Lower leg skin (tissue), 4 donors: ENCODE measurements at regions not wholly inside any gene's neighbourhood (a gene's known extent, or its start where the extent isn't known, plus 50 kb on each side); places are given as distances from the start of the nearest gene placed in this dataset.

ENCODE experiments used
- DNase-seq, 2 donors: peaks; one replicate each; pipeline ENCODE4 v3.0.0-alpha.2; 2019; ENCODE audit warnings: low spot score in 2 of 2
- H3K4me3 ChIP-seq: fragments of 200-600 bp; sonication (generic); 2 replicates; pipeline ENCODE4 v1.5.1; 2017; ENCODE audit warnings: mild to moderate bottlenecking, low read depth; ENCODE audit not compliant: poor library complexity, severe bottlenecking
- POLR2A ChIP-seq, 2 donors: fragments of 450-650 bp; IDR thresholded peaks; one replicate each; pipeline ENCODE4 v1.6.1; 2016 to 2017; ENCODE audit warnings: antibody characterized with exemption in 2 of 2, mild to moderate bottlenecking in 1 of 2, moderate library complexity in 1 of 2
- WGBS, 2 donors: methylation state at CpG; one replicate each; pipeline ENCODE4 v1.1.5; 2018; 5-methylcytosine and 5-hydroxymethylcytosine counted together
- intact Hi-C: fragments of 100-400 bp; cut with DNase I; formaldehyde crosslinking; loops from one replicate; pipeline ENCODE4 v1.15.0; 2023; ENCODE audit warnings: low total_unique reads
- TF ChIP-seq, protein P1 (sequence below), 3 donors: fragments of 450-650 bp; IDR thresholded peaks; one replicate each; pipeline ENCODE4 v1.5.1; 2016; ENCODE audit warnings: antibody characterized with exemption in 3 of 3, mild to moderate bottlenecking in 3 of 3, moderate library complexity in 2 of 3

- DNase-seq, result no peak
- intact Hi-C loops, result loop anchor here (10.0 kb wide), 2 partner anchors 456 to 1224 kb away; no protein-coding TSS in a partner anchor
- TF ChIP-seq POLR2A (IDR thresholded peaks at IDR 0.05), result no peak
- TF ChIP-seq, protein P1, sequence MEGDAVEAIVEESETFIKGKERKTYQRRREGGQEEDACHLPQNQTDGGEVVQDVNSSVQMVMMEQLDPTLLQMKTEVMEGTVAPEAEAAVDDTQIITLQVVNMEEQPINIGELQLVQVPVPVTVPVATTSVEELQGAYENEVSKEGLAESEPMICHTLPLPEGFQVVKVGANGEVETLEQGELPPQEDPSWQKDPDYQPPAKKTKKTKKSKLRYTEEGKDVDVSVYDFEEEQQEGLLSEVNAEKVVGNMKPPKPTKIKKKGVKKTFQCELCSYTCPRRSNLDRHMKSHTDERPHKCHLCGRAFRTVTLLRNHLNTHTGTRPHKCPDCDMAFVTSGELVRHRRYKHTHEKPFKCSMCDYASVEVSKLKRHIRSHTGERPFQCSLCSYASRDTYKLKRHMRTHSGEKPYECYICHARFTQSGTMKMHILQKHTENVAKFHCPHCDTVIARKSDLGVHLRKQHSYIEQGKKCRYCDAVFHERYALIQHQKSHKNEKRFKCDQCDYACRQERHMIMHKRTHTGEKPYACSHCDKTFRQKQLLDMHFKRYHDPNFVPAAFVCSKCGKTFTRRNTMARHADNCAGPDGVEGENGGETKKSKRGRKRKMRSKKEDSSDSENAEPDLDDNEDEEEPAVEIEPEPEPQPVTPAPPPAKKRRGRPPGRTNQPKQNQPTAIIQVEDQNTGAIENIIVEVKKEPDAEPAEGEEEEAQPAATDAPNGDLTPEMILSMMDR (IDR thresholded peaks at IDR 0.05), result no peak
- WGBS, 2 donors, result 24 to 26% methylated on average over 1 of the region's 1 CpG
- no peak overlapping the region for H3K4me3 ChIP-seq
Observed at GRCh38 chr1:29700491-29700890, 464.2 kb downstream of the PTPRU start.

DNA sequence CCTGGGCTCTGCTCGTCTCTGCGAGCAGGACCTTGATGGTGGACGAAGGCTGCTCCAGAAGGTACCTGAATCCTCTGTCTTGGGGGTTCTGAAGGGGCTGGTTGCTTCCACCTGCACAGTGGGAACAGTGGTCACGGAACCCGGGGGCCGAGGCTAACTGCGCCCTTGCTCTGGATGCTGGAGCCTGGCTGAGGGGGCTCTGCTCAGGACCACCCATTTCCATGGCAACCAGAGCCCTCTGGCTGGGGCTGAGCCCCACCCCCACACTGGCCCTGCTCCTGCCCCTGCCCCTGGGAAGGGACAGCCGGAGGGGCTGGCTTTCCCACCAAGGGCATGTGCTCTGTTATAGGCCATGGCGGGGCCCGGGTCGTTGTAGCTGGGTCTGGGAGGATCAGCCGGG is 462.3 kb downstream of the PTPRU start:
- 81 to 82% methylated on average over 10 to 12 of the region's 12 CpGs for WGBS, 2 donors
- no peak overlapping the region for H3K4me3 ChIP-seq
- DNase-seq, result no peak
- intact Hi-C loops, result no loop called here
- no peak for TF ChIP-seq POLR2A (IDR thresholded peaks at IDR 0.05)
- TF ChIP-seq, protein P1 (IDR thresholded peaks at IDR 0.05), result no peak

- intact Hi-C loops, result no loop called here
- H3K4me3 ChIP-seq, result no peak overlapping the region
- 40 to 42% methylated on average over 7 of the region's 7 CpGs for whole genome bisulfite sequencing, 2 donors
- DNase-seq, result no peak
- TF ChIP-seq, protein P1 (IDR thresholded peaks at IDR 0.05), result no peak
- TF ChIP-seq POLR2A (IDR thresholded peaks at IDR 0.05), result no peak
Observed at GRCh38 chr1:29698033-29698432, 461.7 kb downstream of the PTPRU start.

GRCh38 chr1:29697391-29697780 is 461.1 kb downstream of the PTPRU start:
- no peak overlapping the region for H3K4me3 ChIP-seq
- 80 to 92% methylated on average over 10 of the region's 10 CpGs for WGBS, 2 donors
- TF ChIP-seq, protein P1 (IDR thresholded peaks at IDR 0.05), result no peak
- no peak for TF ChIP-seq POLR2A (IDR thresholded peaks at IDR 0.05)

GRCh38 chr1:29696656-29697390 is 460.5 kb downstream of the PTPRU start:
- intact Hi-C loops, result no loop called here
- no peak for DNase-seq
- no peak overlapping the region for H3K4me3 ChIP-seq
- TF ChIP-seq, protein P1 (IDR thresholded peaks at IDR 0.05), result no peak
- no peak for TF ChIP-seq POLR2A (IDR thresholded peaks at IDR 0.05)
- 76 to 83% methylated on average over 20 of the region's 20 CpGs for WGBS, 2 donors

More at GRCh38 chr1:29697391-29697780, 461.1 kb downstream of the PTPRU start:
- no peak for DNase-seq
- intact Hi-C loops, result no loop called here

DNA sequence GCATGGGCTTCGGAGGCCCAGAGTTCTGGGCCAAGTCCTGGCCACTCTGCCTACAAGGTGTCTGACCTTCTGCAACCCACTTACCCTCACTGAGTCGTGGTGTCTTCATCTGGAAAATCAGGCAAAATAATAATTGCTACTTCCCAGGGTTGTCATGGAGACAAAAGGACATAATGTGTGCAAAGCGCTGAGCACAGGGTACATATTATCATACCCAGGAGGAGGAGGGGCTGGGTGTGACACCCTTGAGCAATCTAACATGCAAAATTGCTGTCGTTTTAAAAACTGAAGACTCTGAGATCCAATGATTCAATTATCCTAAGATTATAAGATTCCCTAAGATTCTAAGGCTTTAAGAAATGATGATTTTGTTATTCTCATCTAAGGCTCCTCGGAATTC is 459.5 kb downstream of the PTPRU start:
- 45 to 62% methylated on average over 5 of the region's 5 CpGs for WGBS, 2 donors
- DNase-seq, result no peak
- TF ChIP-seq, protein P1 (IDR thresholded peaks at IDR 0.05), result no peak
- no peak for TF ChIP-seq POLR2A (IDR thresholded peaks at IDR 0.05)
- no peak overlapping the region for H3K4me3 ChIP-seq
- intact Hi-C loops, result no loop called here
